MM.1S (cell line): ENCODE measurements at regions not wholly inside any gene's neighbourhood (a gene's known extent, or its start where the extent isn't known, plus 50 kb on each side); places are given as distances from the start of the nearest gene placed in this dataset.
"Not testable (repeated sequence)": the region's sequence is repeated elsewhere in the genome, so short reads cannot be mapped to it uniquely, and the experiment has no call there.

Experiments used
- DNase-seq: peaks from one replicate; pipeline ENCODE4 v3.0.0-alpha.2; 2015
- H2AFZ ChIP-seq: fragments of 300-600 bp; sonication (generic); 2 replicates; pipeline ENCODE4 v1.6.0; 2016; ENCODE audit warnings: antibody characterized with exemption, low read length
- H3F3A ChIP-seq: fragments of 300-600 bp; sonication (generic); 2 replicates; pipeline ENCODE4 v1.6.1; 2016; ENCODE audit warnings: mild to moderate bottlenecking, antibody characterized with exemption, low read length, moderate library complexity, mixed read lengths; ENCODE audit not compliant: insufficient read depth
- H3K27ac ChIP-seq: fragments of 300-600 bp; sonication (generic); 2 replicates; pipeline ENCODE4 v1.5.1; 2016; ENCODE audit warnings: mild to moderate bottlenecking, low read length
- H3K27me3 ChIP-seq: fragments of 300-600 bp; sonication (generic); replicated peaks from 2 replicates; pipeline ENCODE4 v1.6.0; 2016; ENCODE audit warnings: low read length; ENCODE audit not compliant: insufficient read depth
- H3K36me3 ChIP-seq: fragments of 300-600 bp; sonication (generic); replicated peaks from 2 replicates; pipeline ENCODE4 v1.6.1; 2016; ENCODE audit warnings: mild to moderate bottlenecking, low read length, mixed read lengths; ENCODE audit not compliant: insufficient read depth
- H3K4me1 ChIP-seq: fragments of 300-600 bp; sonication (generic); 2 replicates; pipeline ENCODE4 v1.6.1; 2016; ENCODE audit warnings: low read length, mixed read lengths
- H3K4me2 ChIP-seq: fragments of 300-600 bp; sonication (generic); 2 replicates; pipeline ENCODE4 v1.6.0; 2016; ENCODE audit warnings: low read depth, low read length
- H3K4me3 ChIP-seq: fragments of 300-600 bp; sonication (generic); 2 replicates; pipeline ENCODE4 v1.5.1; 2016; ENCODE audit warnings: low read length, mixed read lengths
- H3K79me2 ChIP-seq: fragments of 300-600 bp; sonication (generic); 2 replicates; pipeline ENCODE4 v1.6.1; 2016; ENCODE audit warnings: mixed run types, low read length, mixed read lengths
- H3K9ac ChIP-seq: fragments of 300-600 bp; sonication (generic); 2 replicates; pipeline ENCODE4 v1.6.1; 2016; ENCODE audit warnings: low read length, mixed read lengths
- H3K9me2 ChIP-seq: fragments of 300-600 bp; sonication (generic); replicated peaks from 2 replicates; pipeline ENCODE4 v1.6.1; 2016; ENCODE audit warnings: mild to moderate bottlenecking, low read length, mixed read lengths; ENCODE audit not compliant: insufficient read depth
- H3K9me3 ChIP-seq: fragments of 300-600 bp; sonication (generic); replicated peaks from 2 replicates; pipeline ENCODE4 v1.6.1; 2016; ENCODE audit warnings: mild to moderate bottlenecking, low read length, mixed read lengths; ENCODE audit not compliant: insufficient read depth
- H4K20me1 ChIP-seq: fragments of 300-600 bp; sonication (generic); 2 replicates; pipeline ENCODE4 v1.6.1; 2016; ENCODE audit warnings: mild to moderate bottlenecking, low read length, moderate library complexity, mixed read lengths; ENCODE audit not compliant: insufficient read depth
- CTCF ChIP-seq: fragments of 300-600 bp; sonication (generic); IDR thresholded peaks from 2 replicates; pipeline ENCODE4 v1.5.1; 2016; ENCODE audit warnings: antibody characterized with exemption, low read length, mixed read lengths
- EZH2 ChIP-seq: fragments of 300-600 bp; sonication (generic); optimal IDR thresholded peaks from 2 replicates; pipeline ENCODE3; 2017; ENCODE audit warnings: low read depth, mild to moderate bottlenecking, antibody characterized with exemption, low read length, mixed read lengths
- EZH2phosphoT487 ChIP-seq: fragments of 300-600 bp; sonication (generic); IDR thresholded peaks from 2 replicates; pipeline ENCODE4 v1.6.1; 2018; ENCODE audit warnings: antibody characterized with exemption, low read length

DNA sequence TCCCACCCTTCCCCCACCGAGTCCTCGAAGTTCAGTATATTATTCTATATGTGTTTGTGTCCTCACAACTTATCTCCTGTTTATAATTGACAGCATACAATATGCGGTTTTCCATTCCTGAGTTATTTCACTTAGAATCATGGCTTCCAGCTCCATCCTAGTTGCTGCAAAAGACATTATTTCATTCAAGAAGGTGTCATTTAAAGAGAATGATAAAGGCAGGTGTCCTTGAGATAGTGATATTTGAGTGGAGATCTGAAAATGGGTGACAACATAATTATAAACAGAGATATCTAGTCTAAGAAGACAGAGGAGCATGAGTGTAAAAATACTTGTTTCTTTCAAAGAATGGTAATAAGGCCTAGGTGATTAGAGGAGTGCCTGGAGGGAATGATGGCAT lies 876.8 kb downstream of the SLC6A15 start:
- Histone ChIP-seq H3K4me3 (no peak overlapping the region), H3K4me1 (no peaks in the 10 kb centered on the region), H3K36me3 (no peaks in the 10 kb centered on the region), H3F3A (no peaks in the 10 kb centered on the region), H3K79me2 (no peaks in the 10 kb centered on the region), H3K9ac (no peak overlapping the region), H3K27me3 (no peaks in the 10 kb centered on the region), H3K9me3 (no peaks in the 10 kb centered on the region), H3K9me2 (no peaks in the 10 kb centered on the region), H3K27ac (no peak overlapping the region), H2AFZ (no peak overlapping the region), H3K4me2 (no peak overlapping the region), H4K20me1 (no peaks in the 10 kb centered on the region)
- DNase-seq: no peak
- TF ChIP-seq CTCF (no peak), EZH2phosphoT487 (no peak), EZH2 (no peak)

DNA sequence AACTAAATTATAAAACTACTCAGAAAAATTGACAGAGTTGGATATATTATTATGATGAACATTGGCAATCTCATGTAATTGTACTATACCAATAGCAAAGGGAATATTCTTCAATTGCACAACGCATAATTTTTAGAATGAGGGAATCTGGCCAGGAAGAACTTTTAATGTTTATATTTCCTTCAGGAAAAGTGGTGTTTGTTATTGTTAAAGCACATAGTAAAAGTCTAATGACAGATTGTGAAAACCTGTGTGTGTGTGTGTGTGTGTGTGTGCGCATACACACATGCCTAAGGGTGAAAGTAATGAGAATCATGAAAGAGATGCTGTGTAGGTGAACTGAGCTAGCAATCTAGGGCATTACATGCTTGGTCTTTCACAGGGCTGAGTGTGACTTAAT lies 877.7 kb downstream of the SLC6A15 start:
- Histone ChIP-seq H3K4me3 (no peak overlapping the region), H3K79me2 (no peaks in the 10 kb centered on the region), H3K36me3 (no peaks in the 10 kb centered on the region), H3K27ac (no peak overlapping the region), H2AFZ (no peak overlapping the region), H3K4me2 (no peak overlapping the region), H3K27me3 (no peaks in the 10 kb centered on the region), H3K9me3 (no peaks in the 10 kb centered on the region), H3K9me2 (no peaks in the 10 kb centered on the region), H3F3A (no peaks in the 10 kb centered on the region), H3K4me1 (no peaks in the 10 kb centered on the region), H3K9ac (no peak overlapping the region), H4K20me1 (no peaks in the 10 kb centered on the region)
- DNase-seq: no peak
- TF ChIP-seq CTCF (no peak), EZH2phosphoT487 (no peak), EZH2 (no peak)

DNA sequence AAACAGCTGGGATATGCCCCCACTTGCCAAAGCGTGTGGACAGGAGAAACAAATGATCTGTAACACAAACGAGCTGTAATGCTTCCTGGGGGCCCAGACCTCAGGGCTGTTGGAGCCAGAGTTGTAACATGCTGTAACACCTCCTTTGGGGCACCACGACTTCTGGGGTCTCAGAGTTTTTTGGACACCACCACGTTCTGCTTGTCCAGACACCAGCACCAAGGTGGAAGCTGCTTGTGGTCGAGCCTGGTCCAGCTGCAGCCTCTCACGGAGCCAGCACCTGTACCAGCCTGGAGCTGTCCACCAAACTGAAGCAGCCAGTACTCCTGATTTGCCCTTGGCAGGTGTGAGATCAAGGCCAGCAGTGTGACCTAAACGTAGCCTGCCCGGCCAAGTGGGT lies 879.4 kb downstream of the SLC6A15 start:
- Histone ChIP-seq H3K27ac (no peak overlapping the region), H3K36me3 (no peaks in the 10 kb centered on the region), H4K20me1 (no peaks in the 10 kb centered on the region), H3K4me1 (no peaks in the 10 kb centered on the region), H3K4me2 (no peak overlapping the region), H2AFZ (no peak overlapping the region), H3K9me3 (no peaks in the 10 kb centered on the region), H3K9ac (no peak overlapping the region), H3K79me2 (no peaks in the 10 kb centered on the region), H3K4me3 (no peak overlapping the region), H3F3A (no peaks in the 10 kb centered on the region), H3K27me3 (no peaks in the 10 kb centered on the region), H3K9me2 (no peaks in the 10 kb centered on the region)
- DNase-seq: no peak
- TF ChIP-seq EZH2phosphoT487: no peak
- no peak for TF ChIP-seq EZH2
- no peak for TF ChIP-seq CTCF

- not testable (repeated sequence) for H3K4me1 ChIP-seq, H3K4me2 ChIP-seq, H3F3A ChIP-seq, DNase-seq, H3K9ac ChIP-seq, H3K36me3 ChIP-seq, H3K79me2 ChIP-seq, H3K4me3 ChIP-seq, H3K9me2 ChIP-seq, H4K20me1 ChIP-seq, H3K27me3 ChIP-seq, H2AFZ ChIP-seq, H3K27ac ChIP-seq, H3K9me3 ChIP-seq
These were observed 893.9 kb downstream of the SLC6A15 start for GRCh38 chr12:84018556-84019179.
